HEK293 (cell line): ENCODE measurements at regions not wholly inside any gene's neighbourhood (a gene's known extent, or its start where the extent isn't known, plus 50 kb on each side); places are given as distances from the start of the nearest gene placed in this dataset.

Experiments
- BCL11B ChIP-seq: fragments of 450-650 bp; formaldehyde crosslinking; IDR thresholded peaks from 2 replicates; pipeline ENCODE4 v1.5.1; 2016; ENCODE audit warnings: low read depth, missing biosample characterization, missing genetic modification characterization
- FEZF1 ChIP-seq: fragments of 450-650 bp; formaldehyde crosslinking; IDR thresholded peaks from 2 replicates; pipeline ENCODE4 v1.5.1; 2016; ENCODE audit warnings: missing biosample characterization, missing genetic modification characterization
- HOXD13 ChIP-seq: sonication (generic); formaldehyde crosslinking; IDR thresholded peaks from 2 replicates; pipeline ENCODE4 v1.8.0; 2022; ENCODE audit warnings: missing genetic modification reagents, borderline replicate concordance
- KLF16 ChIP-seq: fragments of 450-650 bp; formaldehyde crosslinking; IDR thresholded peaks from 2 replicates; pipeline ENCODE4 v1.5.1; 2017; ENCODE audit warnings: missing biosample characterization, missing genetic modification characterization
- MEIS1 ChIP-seq: sonication (generic); formaldehyde crosslinking; IDR thresholded peaks from 2 replicates; pipeline ENCODE4 v1.8.1; 2022; ENCODE audit warnings: missing genetic modification reagents, mild to moderate bottlenecking, borderline replicate concordance
- ZBTB44 ChIP-seq: fragments of 450-650 bp; IDR thresholded peaks from 2 replicates; pipeline ENCODE4 v1.5.1; 2018; ENCODE audit warnings: missing biosample characterization, mild to moderate bottlenecking, missing genetic modification characterization
- ZNF148 ChIP-seq: fragments of 450-650 bp; formaldehyde crosslinking; IDR thresholded peaks from 2 replicates; pipeline ENCODE4 v1.5.0; 2017; ENCODE audit warnings: missing biosample characterization, missing genetic modification characterization, borderline replicate concordance
- ZNF274 ChIP-seq, 2 experiments: fragments of 200-500 bp in 1 of 2; fragments of 450-650 bp in 1 of 2; sonication (Bioruptor generic) in 1 of 2; formaldehyde crosslinking in 1 of 2; IDR thresholded peaks; 2 replicates each; pipeline versions ENCODE4 v1.5.1 to v1.6.1; 2014 to 2016; ENCODE audit warnings: borderline replicate concordance in 1 of 2, inconsistent platforms in 1 of 2, low read length in 1 of 2, missing biosample characterization in 1 of 2, missing genetic modification characterization in 1 of 2
- ZNF530 ChIP-seq: fragments of 450-650 bp; formaldehyde crosslinking; IDR thresholded peaks from 2 replicates; pipeline ENCODE4 v1.5.1; 2016; ENCODE audit warnings: low read depth, missing biosample characterization, missing genetic modification characterization
- ZNF830 ChIP-seq: fragments of 450-650 bp; IDR thresholded peaks from 2 replicates; pipeline ENCODE4 v1.5.0; 2018; ENCODE audit warnings: missing biosample characterization, missing genetic modification characterization, low read depth, mild to moderate bottlenecking, moderate library complexity
- ZSCAN30 ChIP-seq: fragments of 450-650 bp; IDR thresholded peaks from 2 replicates; pipeline ENCODE4 v1.5.1; 2018; ENCODE audit warnings: missing biosample characterization, mild to moderate bottlenecking, missing genetic modification characterization, moderate library complexity
- TF ChIP-seq, protein P1 (sequence below): fragments of 450-650 bp; formaldehyde crosslinking; IDR thresholded peaks from 2 replicates; pipeline ENCODE4 v1.5.1; 2016; ENCODE audit warnings: missing biosample characterization, missing genetic modification characterization
- TF ChIP-seq, protein P2 (sequence below): sonication (generic); formaldehyde crosslinking; IDR thresholded peaks from 2 replicates; pipeline ENCODE4 v1.8.1; 2022; ENCODE audit warnings: mild to moderate bottlenecking, moderate library complexity, missing genetic modification reagents
- TF ChIP-seq, protein P3 (sequence below): fragments of 450-650 bp; formaldehyde crosslinking; IDR thresholded peaks from 2 replicates; pipeline ENCODE4 v1.5.1; 2017; ENCODE audit warnings: missing biosample characterization, missing genetic modification characterization

- TF ChIP-seq, protein P1, sequence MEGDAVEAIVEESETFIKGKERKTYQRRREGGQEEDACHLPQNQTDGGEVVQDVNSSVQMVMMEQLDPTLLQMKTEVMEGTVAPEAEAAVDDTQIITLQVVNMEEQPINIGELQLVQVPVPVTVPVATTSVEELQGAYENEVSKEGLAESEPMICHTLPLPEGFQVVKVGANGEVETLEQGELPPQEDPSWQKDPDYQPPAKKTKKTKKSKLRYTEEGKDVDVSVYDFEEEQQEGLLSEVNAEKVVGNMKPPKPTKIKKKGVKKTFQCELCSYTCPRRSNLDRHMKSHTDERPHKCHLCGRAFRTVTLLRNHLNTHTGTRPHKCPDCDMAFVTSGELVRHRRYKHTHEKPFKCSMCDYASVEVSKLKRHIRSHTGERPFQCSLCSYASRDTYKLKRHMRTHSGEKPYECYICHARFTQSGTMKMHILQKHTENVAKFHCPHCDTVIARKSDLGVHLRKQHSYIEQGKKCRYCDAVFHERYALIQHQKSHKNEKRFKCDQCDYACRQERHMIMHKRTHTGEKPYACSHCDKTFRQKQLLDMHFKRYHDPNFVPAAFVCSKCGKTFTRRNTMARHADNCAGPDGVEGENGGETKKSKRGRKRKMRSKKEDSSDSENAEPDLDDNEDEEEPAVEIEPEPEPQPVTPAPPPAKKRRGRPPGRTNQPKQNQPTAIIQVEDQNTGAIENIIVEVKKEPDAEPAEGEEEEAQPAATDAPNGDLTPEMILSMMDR = no peak
- TF ChIP-seq KLF16 (no peak), ZNF830 (tag by site-specific recombination) (no peak), HOXD13 (CRISPR knock-in tag) (no peak), ZNF274 (IDR thresholded peaks at IDR 0.05; ENCODE audit: low read length) (no peak), ZNF274 (tag by site-specific recombination; IDR thresholded peaks at IDR 0.05; ENCODE audit: borderline replicate concordance) (no peak), FEZF1 (tag by site-specific recombination) (no peak), ZNF530 (tag by site-specific recombination) (no peak), ZNF148 (no peak), MEIS1 (CRISPR knock-in tag) (no peak), ZBTB44 (tag by site-specific recombination) (no peak), BCL11B (tag by site-specific recombination) (no peak), ZSCAN30 (tag by site-specific recombination) (no peak)
- TF ChIP-seq, protein P2, sequence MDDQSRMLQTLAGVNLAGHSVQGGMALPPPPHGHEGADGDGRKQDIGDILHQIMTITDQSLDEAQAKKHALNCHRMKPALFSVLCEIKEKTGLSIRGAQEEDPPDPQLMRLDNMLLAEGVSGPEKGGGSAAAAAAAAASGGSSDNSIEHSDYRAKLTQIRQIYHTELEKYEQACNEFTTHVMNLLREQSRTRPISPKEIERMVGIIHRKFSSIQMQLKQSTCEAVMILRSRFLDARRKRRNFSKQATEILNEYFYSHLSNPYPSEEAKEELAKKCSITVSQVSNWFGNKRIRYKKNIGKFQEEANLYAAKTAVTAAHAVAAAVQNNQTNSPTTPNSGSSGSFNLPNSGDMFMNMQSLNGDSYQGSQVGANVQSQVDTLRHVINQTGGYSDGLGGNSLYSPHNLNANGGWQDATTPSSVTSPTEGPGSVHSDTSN (CRISPR knock-in tag) = no peak
- TF ChIP-seq, protein P3, sequence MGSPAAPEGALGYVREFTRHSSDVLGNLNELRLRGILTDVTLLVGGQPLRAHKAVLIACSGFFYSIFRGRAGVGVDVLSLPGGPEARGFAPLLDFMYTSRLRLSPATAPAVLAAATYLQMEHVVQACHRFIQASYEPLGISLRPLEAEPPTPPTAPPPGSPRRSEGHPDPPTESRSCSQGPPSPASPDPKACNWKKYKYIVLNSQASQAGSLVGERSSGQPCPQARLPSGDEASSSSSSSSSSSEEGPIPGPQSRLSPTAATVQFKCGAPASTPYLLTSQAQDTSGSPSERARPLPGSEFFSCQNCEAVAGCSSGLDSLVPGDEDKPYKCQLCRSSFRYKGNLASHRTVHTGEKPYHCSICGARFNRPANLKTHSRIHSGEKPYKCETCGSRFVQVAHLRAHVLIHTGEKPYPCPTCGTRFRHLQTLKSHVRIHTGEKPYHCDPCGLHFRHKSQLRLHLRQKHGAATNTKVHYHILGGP (tag by site-specific recombination) = no peak
Observed at GRCh38 chr1:177427811-177428210, 257.1 kb downstream of the BRINP2 start.
